HEK293 (cell line): ENCODE measurements at regions not wholly inside any gene's neighbourhood (a gene's known extent, or its start where the extent isn't known, plus 50 kb on each side); places are given as distances from the start of the nearest gene placed in this dataset.

Experiments used
- AEBP2 ChIP-seq: fragments of 450-650 bp; formaldehyde crosslinking; IDR thresholded peaks from 2 replicates; pipeline ENCODE4 v1.5.1; 2016; ENCODE audit warnings: missing biosample characterization, missing genetic modification characterization, borderline replicate concordance
- CTCF ChIP-seq: fragments of 450-650 bp; formaldehyde crosslinking; IDR thresholded peaks from 2 replicates; pipeline ENCODE4 v1.5.1; 2016; ENCODE audit warnings: missing biosample characterization, missing genetic modification characterization
- HOXA7 ChIP-seq: sonication (generic); formaldehyde crosslinking; IDR thresholded peaks from 2 replicates; pipeline ENCODE4 v1.8.1; 2022; ENCODE audit warnings: missing genetic modification reagents, borderline replicate concordance
- PATZ1 ChIP-seq: fragments of 450-650 bp; formaldehyde crosslinking; IDR thresholded peaks from 2 replicates; pipeline ENCODE4 v1.5.1; 2016; ENCODE audit warnings: missing biosample characterization, missing genetic modification characterization
- SP2 ChIP-seq: fragments of 450-650 bp; formaldehyde crosslinking; IDR thresholded peaks from 2 replicates; pipeline ENCODE4 v1.5.1; 2016; ENCODE audit warnings: missing biosample characterization, missing genetic modification characterization
- ZBTB8A ChIP-seq: fragments of 450-650 bp; formaldehyde crosslinking; IDR thresholded peaks from 2 replicates; pipeline ENCODE4 v1.5.1; 2016; ENCODE audit warnings: missing biosample characterization, missing genetic modification characterization
- ZNF114 ChIP-seq: fragments of 450-650 bp; formaldehyde crosslinking; IDR thresholded peaks from 2 replicates; pipeline ENCODE4 v1.5.0; 2017; ENCODE audit warnings: missing biosample characterization, missing genetic modification characterization
- ZNF140 ChIP-seq: fragments of 450-650 bp; formaldehyde crosslinking; IDR thresholded peaks from 2 replicates; pipeline ENCODE4 v1.5.1; 2016; ENCODE audit warnings: missing biosample characterization, missing genetic modification characterization
- ZNF26 ChIP-seq: fragments of 450-650 bp; formaldehyde crosslinking; IDR thresholded peaks from 2 replicates; pipeline ENCODE4 v1.5.1; 2016; ENCODE audit warnings: missing biosample characterization, missing genetic modification characterization
- ZNF274 ChIP-seq, 2 experiments: fragments of 200-500 bp in 1 of 2; fragments of 450-650 bp in 1 of 2; sonication (Bioruptor generic) in 1 of 2; formaldehyde crosslinking in 1 of 2; IDR thresholded peaks; 2 replicates each; pipeline versions ENCODE4 v1.5.1 to v1.6.1; 2014 to 2016; ENCODE audit warnings: borderline replicate concordance in 1 of 2, inconsistent platforms in 1 of 2, low read length in 1 of 2, missing biosample characterization in 1 of 2, missing genetic modification characterization in 1 of 2

GRCh38 chr7:142353147-142354060 lies 95.5 kb upstream of the PRSS58 start:
- TF ChIP-seq HOXA7 (CRISPR knock-in tag) (no peak), PATZ1 (tag by site-specific recombination) (no peak), CTCF (tag by site-specific recombination) (no peak), ZNF274 (IDR thresholded peaks at IDR 0.05; ENCODE audit: low read length) (no peak), ZNF274 (tag by site-specific recombination; IDR thresholded peaks at IDR 0.05; ENCODE audit: borderline replicate concordance) (no peak), AEBP2 (no peak), ZBTB8A (tag by site-specific recombination) (no peak), ZNF114 (tag by site-specific recombination) (no peak), SP2 (tag by site-specific recombination) (no peak), ZNF140 (tag by site-specific recombination) (no peak), ZNF26 (no peak)
